ENCODE measurements at regions not wholly inside any gene's neighbourhood (a gene's known extent, or its start where the extent isn't known, plus 50 kb on each side); places are given as distances from the start of the nearest gene placed in this dataset.
"Not testable (repeated sequence)": the region's sequence is repeated elsewhere in the genome, so short reads cannot be mapped to it uniquely, and the experiment has no call there.

- DNase-seq = no peak
Measured at GRCh38 chr9:26220367-26220766, 542.1 kb upstream of the TUSC1 start.

GRCh38 chr9:26219961-26220360, 541.7 kb upstream of the TUSC1 start:
- DNase-seq = no peak

- no peak for DNase-seq
Measured at GRCh38 chr9:26216702-26217101, 538.5 kb upstream of the TUSC1 start.

GRCh38 chr9:26214713-26215444, 536.6 kb upstream of the TUSC1 start:
- DNase-seq = not testable (repeated sequence)

GRCh38 chr9:26210338-26210851, 532.2 kb upstream of the TUSC1 start:
- peak; percentile 1 for DNase-seq

GRCh38 chr9:26205261-26205660, 527.0 kb upstream of the TUSC1 start:
- no peak for DNase-seq

- no peak for DNase-seq
Measured at GRCh38 chr9:26193237-26193636, 515.0 kb upstream of the TUSC1 start.

- DNase-seq = no peak
Measured at GRCh38 chr9:26191711-26192110, 513.5 kb upstream of the TUSC1 start.

- no peak for DNase-seq
Measured at GRCh38 chr9:26181836-26182235, 503.6 kb upstream of the TUSC1 start.

GRCh38 chr9:26176628-26177027, 498.4 kb upstream of the TUSC1 start:
- DNase-seq = no peak

- DNase-seq = peak; percentile 72
Measured at GRCh38 chr9:26175264-26175663, 497.0 kb upstream of the TUSC1 start.

GRCh38 chr9:26172301-26172700, 494.1 kb upstream of the TUSC1 start:
- no peak for DNase-seq

GRCh38 chr9:26171691-26172090, 493.4 kb upstream of the TUSC1 start:
- no peak for DNase-seq

- DNase-seq = peak; percentile 1
Measured at GRCh38 chr9:26170190-26170589, 491.9 kb upstream of the TUSC1 start.

GRCh38 chr9:26169708-26170107, 491.5 kb upstream of the TUSC1 start:
- DNase-seq = peak; percentile 21

GRCh38 chr9:26166537-26166936, 488.3 kb upstream of the TUSC1 start:
- no peak for DNase-seq

GRCh38 chr9:26165426-26165825, 487.2 kb upstream of the TUSC1 start:
- DNase-seq = no peak

GRCh38 chr9:26163931-26164330, 485.7 kb upstream of the TUSC1 start:
- DNase-seq = no peak

GRCh38 chr9:26159575-26160392, 481.5 kb upstream of the TUSC1 start:
- DNase-seq = no peak

GRCh38 chr9:26158631-26159150, 480.4 kb upstream of the TUSC1 start:
- no peak for DNase-seq

- no peak for DNase-seq
Measured at GRCh38 chr9:26157411-26157810, 479.2 kb upstream of the TUSC1 start.

GRCh38 chr9:26152350-26152749, 474.1 kb upstream of the TUSC1 start:
- DNase-seq = no peak

- no peak for DNase-seq
Measured at GRCh38 chr9:26148128-26148527, 469.9 kb upstream of the TUSC1 start.

GRCh38 chr9:26145938-26146337, 467.7 kb upstream of the TUSC1 start:
- no peak for DNase-seq
